GM12878 (cell line): ENCODE measurements at regions not wholly inside any gene's neighbourhood (a gene's known extent, or its start where the extent isn't known, plus 50 kb on each side); places are given as distances from the start of the nearest gene placed in this dataset.

Experiments used
- ATAC-seq: fragments of 200-7000 bp; cut with Tn5 transposase; 3 replicates; pipeline ENCODE4 v1.9.1; 2020; ENCODE audit warnings: mild to moderate bottlenecking, moderate library complexity
- BruUV-seq: library from RNA; stranded (reverse); fragments of 400-500 nt; replicated peaks from 2 replicates; lab custom pipeline; 2021; lab: Mats Ljungman, UMichigan
- CTCF ChIA-PET: fragments of 300-600 bp; sonication (Branson Sonifier 250); formaldehyde crosslinking; extraction: SDS; loops from one replicate; lab custom pipeline; 2021; ENCODE audit warnings: inconsistent platforms; lab: Yijun Ruan, JAX
- POLR2A ChIA-PET: fragments of 350-600 bp; formaldehyde crosslinking; extraction: SDS; loops from one replicate; lab custom pipeline; 2021; ENCODE audit warnings: inconsistent platforms; lab: Charles Lee
- RAD21 ChIA-PET: fragments of 300-600 bp; sonication (Branson Sonifier 250); formaldehyde crosslinking; loops from one replicate; lab custom pipeline; 2023; ENCODE audit warnings: antibody characterized with exemption; ENCODE audit not compliant: unreplicated experiment; lab: Charles Lee
- SMC1A ChIA-PET: fragments of 300-600 bp; sonication (Branson Sonifier 250); formaldehyde crosslinking; loops from one replicate; lab custom pipeline; 2023; ENCODE audit not compliant: unreplicated experiment, uncharacterized antibody; lab: Charles Lee
- DNase-seq: peaks from one replicate; pipeline ENCODE4 v3.0.0-alpha.2; 2011; ENCODE audit warnings: low read depth, low spot score
- FAIRE-seq: peaks from 3 replicates; lab custom pipeline; 2011; peaks lifted over from hg19 to GRCh38; lab: Jason Lieb, UNC
- H2AFZ ChIP-seq: 2 replicates; pipeline ENCODE4 v1.6.0; 2011; ENCODE audit warnings: low read depth, low read length, control low read depth; ENCODE audit not compliant: control insufficient read depth
- H3K27ac ChIP-seq: 2 replicates; pipeline ENCODE4 v1.5.1; 2011; ENCODE audit warnings: control low read depth; ENCODE audit not compliant: control insufficient read depth, insufficient read depth
- H3K27me3 ChIP-seq, 2 experiments: replicated peaks in 1 of 2; 2 replicates each; pipeline versions ENCODE4 v1.6.0 to v1.6.1; 2011; ENCODE audit warnings: low read length in 1 of 2; ENCODE audit not compliant: control insufficient read depth in 2 of 2, insufficient read depth in 2 of 2
- H3K36me3 ChIP-seq, 2 experiments: 2 replicates each; pipeline ENCODE4 v1.5.1; 2011; ENCODE audit warnings: low read length in 1 of 2; ENCODE audit not compliant: control insufficient read depth in 2 of 2, insufficient read depth in 2 of 2
- H3K4me1 ChIP-seq: 2 replicates; pipeline ENCODE4 v1.6.1; 2011; ENCODE audit warnings: mild to moderate bottlenecking, low read length, moderate library complexity, mixed read lengths; ENCODE audit not compliant: control insufficient read depth, insufficient read depth
- H3K4me2 ChIP-seq: 2 replicates; pipeline ENCODE4 v1.6.0; 2011; ENCODE audit warnings: control low read depth; ENCODE audit not compliant: control insufficient read depth, insufficient read depth
- H3K4me3 ChIP-seq: fragments of 200-600 bp; sonication (generic); 2 replicates; pipeline ENCODE4 v1.5.1; 2016
- H3K79me2 ChIP-seq: 2 replicates; pipeline ENCODE4 v1.6.0; 2011; ENCODE audit warnings: low read length; ENCODE audit not compliant: control insufficient read depth, insufficient read depth
- H3K9ac ChIP-seq: 2 replicates; pipeline ENCODE4 v1.8.0; 2011; ENCODE audit warnings: low read length, control low read depth, mixed read lengths; ENCODE audit not compliant: control insufficient read depth, insufficient read depth
- H3K9me3 ChIP-seq: replicated peaks from 3 replicates; pipeline ENCODE4 v1.5.1; 2011; ENCODE audit warnings: mild to moderate bottlenecking, low read length; ENCODE audit not compliant: control insufficient read depth, insufficient read depth
- H4K20me1 ChIP-seq: 2 replicates; pipeline ENCODE4 v1.6.0; 2011; ENCODE audit not compliant: control insufficient read depth, insufficient read depth
- EP300 ChIP-seq, 2 experiments: fragments of 150-350 bp in 1 of 2; IDR thresholded peaks; 2 replicates each; pipeline ENCODE4 v1.6.1; 2011 to 2012; ENCODE audit warnings: low read depth in 2 of 2, low read length in 2 of 2, borderline replicate concordance in 1 of 2, improper control_type of control experiment in 1 of 2, inconsistent platforms in 1 of 2; ENCODE audit not compliant: control insufficient read depth in 1 of 2
- FOXK2 ChIP-seq: fragments of 450-650 bp; IDR thresholded peaks from 2 replicates; pipeline ENCODE4 v1.6.1; 2017; ENCODE audit warnings: mild to moderate bottlenecking, moderate library complexity
- KLF5 ChIP-seq: fragments of 450-650 bp; IDR thresholded peaks from 2 replicates; pipeline ENCODE4 v1.6.1; 2014; ENCODE audit warnings: mild to moderate bottlenecking; ENCODE audit not compliant: partially characterized antibody
- MTA2 ChIP-seq: fragments of 450-650 bp; IDR thresholded peaks from 2 replicates; pipeline ENCODE4 v1.6.1; 2016; ENCODE audit warnings: low read depth, mild to moderate bottlenecking, moderate library complexity
- NR2F1 ChIP-seq: fragments of 450-650 bp; conservative IDR thresholded peaks from 2 replicates; pipeline ENCODE4 v1.6.1; 2017; ENCODE audit warnings: mild to moderate bottlenecking
- RBBP5 ChIP-seq: fragments of 200-600 bp; sonication (generic); conservative IDR thresholded peaks from 2 replicates; pipeline ENCODE4 v1.6.1; 2016
- SREBF1 ChIP-seq: IDR thresholded peaks from 2 replicates; pipeline ENCODE4 v1.6.1; 2012; ENCODE audit warnings: mild to moderate bottlenecking, low read length
- SRF ChIP-seq, 2 experiments: IDR thresholded peaks; 2 replicates each; pipeline ENCODE4 v1.6.1; 2011; ENCODE audit warnings: low read depth in 2 of 2, low read length in 2 of 2, mild to moderate bottlenecking in 1 of 2, moderate library complexity in 1 of 2
- STAT3 ChIP-seq: IDR thresholded peaks from 2 replicates; pipeline ENCODE4 v1.6.1; 2011; ENCODE audit warnings: low read depth, low read length, improper control_type of control experiment
- ZNF622 ChIP-seq: fragments of 450-650 bp; IDR thresholded peaks from 2 replicates; pipeline ENCODE4 v1.6.1; 2017; ENCODE audit warnings: mild to moderate bottlenecking, inconsistent platforms
- WGBS: methylation state at CpG from one replicate; pipeline ENCODE4 v1.1.6; 2016; ENCODE audit warnings: low lambda C conversion rate; ENCODE audit not compliant: insufficient replicate concordance, insufficient coverage; ENCODE audit errors: missing lambda C conversion rate; 5-methylcytosine and 5-hydroxymethylcytosine counted together
- in situ Hi-C: fragments of 300-500 bp; cut with MboI; formaldehyde crosslinking; loops from 9 replicates; pipeline ENCODE4 v1.14.3; 2018; ENCODE audit warnings: mixed read lengths
- intact Hi-C: fragments of 100-400 bp; cut with micrococcal nuclease; formaldehyde crosslinking; loops from one replicate; pipeline ENCODE4 v1.14.2; 2022; ENCODE audit not compliant: unreplicated experiment
- TF ChIP-seq, protein P1 (sequence below): fragments of 450-650 bp; IDR thresholded peaks from 2 replicates; pipeline ENCODE4 v1.6.1; 2017; ENCODE audit warnings: low read depth, mild to moderate bottlenecking, moderate library complexity
- TF ChIP-seq, protein P2 (sequence below): fragments of 450-650 bp; IDR thresholded peaks from 2 replicates; pipeline ENCODE4 v1.6.1; 2017; ENCODE audit warnings: mild to moderate bottlenecking
- TF ChIP-seq, protein P3 (sequence below): IDR thresholded peaks from 2 replicates; pipeline ENCODE4 v1.6.1; 2012; ENCODE audit warnings: low read depth, low read length, improper control_type of control experiment
- TF ChIP-seq, protein P4 (sequence below): fragments of 450-650 bp; IDR thresholded peaks from 2 replicates; pipeline ENCODE4 v1.6.1; 2018; ENCODE audit warnings: borderline replicate concordance, mild to moderate bottlenecking; ENCODE audit not compliant: partially characterized antibody

DNA sequence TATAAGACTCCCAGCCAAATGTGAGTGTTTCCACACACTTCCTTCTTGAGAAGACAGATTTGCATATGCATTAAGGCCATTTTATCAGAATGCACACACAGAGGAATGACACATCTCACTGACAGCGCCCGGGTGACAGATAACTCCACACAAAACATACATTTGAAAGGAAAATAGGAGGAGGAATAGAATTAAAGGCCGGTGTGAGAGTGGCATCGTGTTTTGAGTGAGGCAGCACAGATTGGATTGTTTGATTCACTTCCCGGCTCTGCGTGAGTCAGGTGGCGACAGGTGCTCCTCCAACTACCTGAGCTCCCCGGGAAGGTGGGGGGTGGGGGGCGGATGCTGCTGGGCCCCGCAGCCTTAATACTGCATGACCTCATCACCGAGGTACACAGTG lies 429.0 kb downstream of the TSHZ3 start (continued):
- TF ChIP-seq, protein P1, sequence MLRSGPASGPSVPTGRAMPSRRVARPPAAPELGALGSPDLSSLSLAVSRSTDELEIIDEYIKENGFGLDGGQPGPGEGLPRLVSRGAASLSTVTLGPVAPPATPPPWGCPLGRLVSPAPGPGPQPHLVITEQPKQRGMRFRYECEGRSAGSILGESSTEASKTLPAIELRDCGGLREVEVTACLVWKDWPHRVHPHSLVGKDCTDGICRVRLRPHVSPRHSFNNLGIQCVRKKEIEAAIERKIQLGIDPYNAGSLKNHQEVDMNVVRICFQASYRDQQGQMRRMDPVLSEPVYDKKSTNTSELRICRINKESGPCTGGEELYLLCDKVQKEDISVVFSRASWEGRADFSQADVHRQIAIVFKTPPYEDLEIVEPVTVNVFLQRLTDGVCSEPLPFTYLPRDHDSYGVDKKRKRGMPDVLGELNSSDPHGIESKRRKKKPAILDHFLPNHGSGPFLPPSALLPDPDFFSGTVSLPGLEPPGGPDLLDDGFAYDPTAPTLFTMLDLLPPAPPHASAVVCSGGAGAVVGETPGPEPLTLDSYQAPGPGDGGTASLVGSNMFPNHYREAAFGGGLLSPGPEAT: no peak
- TF ChIP-seq SREBF1 (no peak), ZNF622 (no peak), MTA2 (no peak), NR2F1 (no peak), FOXK2 (no peak), STAT3 (no peak)
- TF ChIP-seq, protein P2, sequence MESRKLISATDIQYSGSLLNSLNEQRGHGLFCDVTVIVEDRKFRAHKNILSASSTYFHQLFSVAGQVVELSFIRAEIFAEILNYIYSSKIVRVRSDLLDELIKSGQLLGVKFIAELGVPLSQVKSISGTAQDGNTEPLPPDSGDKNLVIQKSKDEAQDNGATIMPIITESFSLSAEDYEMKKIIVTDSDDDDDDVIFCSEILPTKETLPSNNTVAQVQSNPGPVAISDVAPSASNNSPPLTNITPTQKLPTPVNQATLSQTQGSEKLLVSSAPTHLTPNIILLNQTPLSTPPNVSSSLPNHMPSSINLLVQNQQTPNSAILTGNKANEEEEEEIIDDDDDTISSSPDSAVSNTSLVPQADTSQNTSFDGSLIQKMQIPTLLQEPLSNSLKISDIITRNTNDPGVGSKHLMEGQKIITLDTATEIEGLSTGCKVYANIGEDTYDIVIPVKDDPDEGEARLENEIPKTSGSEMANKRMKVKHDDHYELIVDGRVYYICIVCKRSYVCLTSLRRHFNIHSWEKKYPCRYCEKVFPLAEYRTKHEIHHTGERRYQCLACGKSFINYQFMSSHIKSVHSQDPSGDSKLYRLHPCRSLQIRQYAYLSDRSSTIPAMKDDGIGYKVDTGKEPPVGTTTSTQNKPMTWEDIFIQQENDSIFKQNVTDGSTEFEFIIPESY: no peak
- TF ChIP-seq, protein P3, sequence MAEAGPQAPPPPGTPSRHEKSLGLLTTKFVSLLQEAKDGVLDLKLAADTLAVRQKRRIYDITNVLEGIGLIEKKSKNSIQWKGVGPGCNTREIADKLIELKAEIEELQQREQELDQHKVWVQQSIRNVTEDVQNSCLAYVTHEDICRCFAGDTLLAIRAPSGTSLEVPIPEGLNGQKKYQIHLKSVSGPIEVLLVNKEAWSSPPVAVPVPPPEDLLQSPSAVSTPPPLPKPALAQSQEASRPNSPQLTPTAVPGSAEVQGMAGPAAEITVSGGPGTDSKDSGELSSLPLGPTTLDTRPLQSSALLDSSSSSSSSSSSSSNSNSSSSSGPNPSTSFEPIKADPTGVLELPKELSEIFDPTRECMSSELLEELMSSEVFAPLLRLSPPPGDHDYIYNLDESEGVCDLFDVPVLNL: no peak

DNA sequence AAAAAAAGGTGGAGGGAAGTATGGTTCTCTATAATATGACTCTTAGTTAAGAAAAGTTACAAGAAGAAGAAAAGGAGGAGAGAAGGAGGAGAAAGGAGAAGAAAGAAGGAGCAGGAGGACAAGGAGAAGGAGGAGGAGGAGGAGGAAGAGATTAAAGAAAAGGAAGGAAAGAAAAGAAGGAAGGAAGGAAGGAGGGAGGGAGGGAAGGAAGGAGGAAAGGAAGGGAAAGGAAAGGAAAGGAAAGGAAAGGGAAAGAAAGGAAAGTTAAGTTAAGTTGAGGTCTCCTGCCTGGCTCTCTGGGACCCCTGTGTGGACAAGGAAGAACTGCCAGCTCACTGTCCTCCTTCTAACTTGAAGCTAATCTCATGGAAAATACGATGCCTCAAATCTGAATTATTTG lies 429.5 kb downstream of the TSHZ3 start:
- H3K4me1 ChIP-seq: no peaks in the 10 kb centered on the region
- H3K79me2 ChIP-seq: no peaks in the 10 kb centered on the region
- POLR2A ChIA-PET: no interaction called here
- no peak overlapping the region for H2AFZ ChIP-seq
- RAD21 ChIA-PET: no interaction called here
- H3K9ac ChIP-seq: no peak overlapping the region
- intact Hi-C loops: no loop called here
- FAIRE-seq (no peak), DNase-seq (no peak), ATAC-seq (no peak)
- H3K4me3 ChIP-seq: no peak overlapping the region
- H3K27me3 ChIP-seq: no peaks in the 10 kb centered on the region
- H3K36me3 ChIP-seq: no peaks in the 10 kb centered on the region
- WGBS: 0% methylated on average over 1 of the region's 1 CpG
- in situ Hi-C loops: no loop called here
- H4K20me1 ChIP-seq: no peaks in the 10 kb centered on the region
- BruUV-seq: no TSS peak
- SMC1A ChIA-PET: no interaction called here
- H3K9me3 ChIP-seq: no peaks in the 10 kb centered on the region; the same call in 2 of the 3 replicates
- CTCF ChIA-PET: no interaction called here
- H3K4me2 ChIP-seq: no peak overlapping the region
- no peak overlapping the region for H3K27ac ChIP-seq
- TF ChIP-seq KLF5: no peak
- TF ChIP-seq EP300 (IDR thresholded peaks at IDR 0.05; ENCODE audit: borderline replicate concordance in 1 of 2, control insufficient read depth in 1 of 2, low read depth in 2 of 2, low read length in 2 of 2): no peak
- no peak for TF ChIP-seq RBBP5
- TF ChIP-seq, protein P4, sequence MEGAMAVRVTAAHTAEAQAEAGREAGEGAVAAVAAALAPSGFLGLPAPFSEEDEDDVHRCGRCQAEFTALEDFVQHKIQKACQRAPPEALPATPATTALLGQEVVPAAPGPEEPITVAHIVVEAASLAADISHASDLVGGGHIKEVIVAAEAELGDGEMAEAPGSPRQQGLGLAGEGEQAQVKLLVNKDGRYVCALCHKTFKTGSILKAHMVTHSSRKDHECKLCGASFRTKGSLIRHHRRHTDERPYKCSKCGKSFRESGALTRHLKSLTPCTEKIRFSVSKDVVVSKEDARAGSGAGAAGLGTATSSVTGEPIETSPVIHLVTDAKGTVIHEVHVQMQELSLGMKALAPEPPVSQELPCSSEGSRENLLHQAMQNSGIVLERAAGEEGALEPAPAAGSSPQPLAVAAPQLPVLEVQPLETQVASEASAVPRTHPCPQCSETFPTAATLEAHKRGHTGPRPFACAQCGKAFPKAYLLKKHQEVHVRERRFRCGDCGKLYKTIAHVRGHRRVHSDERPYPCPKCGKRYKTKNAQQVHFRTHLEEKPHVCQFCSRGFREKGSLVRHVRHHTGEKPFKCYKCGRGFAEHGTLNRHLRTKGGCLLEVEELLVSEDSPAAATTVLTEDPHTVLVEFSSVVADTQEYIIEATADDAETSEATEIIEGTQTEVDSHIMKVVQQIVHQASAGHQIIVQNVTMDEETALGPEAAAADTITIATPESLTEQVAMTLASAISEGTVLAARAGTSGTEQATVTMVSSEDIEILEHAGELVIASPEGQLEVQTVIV: no peak
- TF ChIP-seq SRF (IDR thresholded peaks at IDR 0.05; ENCODE audit: low read depth in 2 of 2, low read length in 2 of 2): no peak
